ENCODE measurements at regions not wholly inside any gene's neighbourhood (a gene's known extent, or its start where the extent isn't known, plus 50 kb on each side); places are given as distances from the start of the nearest gene placed in this dataset.

- H3K4me3 ChIP-seq (replicated peaks in 1 of 3; ENCODE audit: insufficient read depth in 1 of 3, low read depth in 1 of 3, low read length in 3 of 3) = no peak overlapping the region
- no TSS peak for BruUV-seq (replicated peaks)
Measured at GRCh38 chr2:10224734-10225133, 78.0 kb upstream of the HPCAL1 start.

More at GRCh38 chr2:10224734-10225133, 78.0 kb upstream of the HPCAL1 start:
- H3K4me2 ChIP-seq (ENCODE audit: insufficient read depth, low read length) = no peak overlapping the region
- H3K9me3 ChIP-seq (replicated peaks; ENCODE audit: control insufficient read depth, insufficient read depth, low read length) = no peaks in the 10 kb centered on the region
- no peaks in the 10 kb centered on the region for H3K27me3 ChIP-seq (ENCODE audit: control insufficient read depth in 2 of 2, insufficient read depth in 2 of 2, low read length in 2 of 2)
- CTCF ChIA-PET = no interaction called here
- dilution Hi-C loops (cut with MboI; ENCODE audit: extremely low pct_ligation_motif_present, low sequenced_read_pairs) (no loop called here), intact Hi-C loops (cut with micrococcal nuclease) (no loop called here)
- H3K9ac ChIP-seq (replicated peaks; ENCODE audit: extremely low read depth, insufficient read depth, low read length) = no peak overlapping the region
- POLR2A ChIA-PET = no interaction called here
- no peaks in the 10 kb centered on the region for H3K4me1 ChIP-seq (ENCODE audit: control insufficient read depth, extremely low read depth, insufficient read depth, low read length)
- no peaks in the 10 kb centered on the region for H3K79me2 ChIP-seq (ENCODE audit: control insufficient read depth, insufficient read depth, low read length)
- no peaks in the 10 kb centered on the region for H3K36me3 ChIP-seq (ENCODE audit: control insufficient read depth in 2 of 2, extremely low read depth in 1 of 2, insufficient read depth in 2 of 2, low read length in 2 of 2)
- no peak for DNase-seq (ENCODE audit: low read depth, low spot score)
- no peaks in the 10 kb centered on the region for H4K20me1 ChIP-seq (replicated peaks; ENCODE audit: control insufficient read depth, extremely low read depth, insufficient read depth, low read length)
- no peaks in the 10 kb centered on the region for H3K9me1 ChIP-seq (replicated peaks; ENCODE audit: control insufficient read depth, extremely low read depth, insufficient read depth, low read length)
- H3K27ac ChIP-seq (ENCODE audit: insufficient read depth, low read depth, low read length) = no peak overlapping the region
- H2AFZ ChIP-seq (ENCODE audit: low read depth, low read length) = no peak overlapping the region
- TF ChIP-seq CTCF (IDR thresholded peaks at IDR 0.05; ENCODE audit: extremely low read depth in 1 of 2, insufficient read depth in 1 of 2, low read depth in 1 of 2, low read length in 2 of 2) = no peak
- no peak for TF ChIP-seq JUN (IDR thresholded peaks at IDR 0.05; ENCODE audit: borderline replicate concordance, insufficient read depth, insufficient read length, low read depth)
- no peak for FAIRE-seq

Measured in endothelial cell of umbilical vein (primary cell).